ENCODE measurements at regions not wholly inside any gene's neighbourhood (a gene's known extent, or its start where the extent isn't known, plus 50 kb on each side); places are given as distances from the start of the nearest gene placed in this dataset.

DNA sequence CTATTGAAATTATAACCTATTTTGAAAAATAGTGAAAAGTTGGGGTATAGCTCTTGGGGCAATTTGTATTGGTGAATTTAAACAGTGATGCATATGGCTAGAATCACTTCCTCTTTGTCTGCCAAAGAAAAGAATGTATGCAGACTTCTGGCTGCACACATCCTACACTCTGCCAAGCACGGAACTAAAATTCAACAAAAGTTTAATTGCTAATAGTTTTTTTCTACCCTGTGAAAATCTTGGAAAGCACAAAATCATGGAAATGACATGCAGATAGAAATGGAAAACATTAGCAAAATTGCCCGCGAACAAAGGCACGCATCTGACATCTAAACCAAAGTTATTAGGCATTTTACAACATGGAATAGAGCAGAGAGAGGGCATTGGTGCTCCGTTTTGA is 106.4 kb upstream of the PDE10A start (continued):
- TF ChIP-seq, protein P1, sequence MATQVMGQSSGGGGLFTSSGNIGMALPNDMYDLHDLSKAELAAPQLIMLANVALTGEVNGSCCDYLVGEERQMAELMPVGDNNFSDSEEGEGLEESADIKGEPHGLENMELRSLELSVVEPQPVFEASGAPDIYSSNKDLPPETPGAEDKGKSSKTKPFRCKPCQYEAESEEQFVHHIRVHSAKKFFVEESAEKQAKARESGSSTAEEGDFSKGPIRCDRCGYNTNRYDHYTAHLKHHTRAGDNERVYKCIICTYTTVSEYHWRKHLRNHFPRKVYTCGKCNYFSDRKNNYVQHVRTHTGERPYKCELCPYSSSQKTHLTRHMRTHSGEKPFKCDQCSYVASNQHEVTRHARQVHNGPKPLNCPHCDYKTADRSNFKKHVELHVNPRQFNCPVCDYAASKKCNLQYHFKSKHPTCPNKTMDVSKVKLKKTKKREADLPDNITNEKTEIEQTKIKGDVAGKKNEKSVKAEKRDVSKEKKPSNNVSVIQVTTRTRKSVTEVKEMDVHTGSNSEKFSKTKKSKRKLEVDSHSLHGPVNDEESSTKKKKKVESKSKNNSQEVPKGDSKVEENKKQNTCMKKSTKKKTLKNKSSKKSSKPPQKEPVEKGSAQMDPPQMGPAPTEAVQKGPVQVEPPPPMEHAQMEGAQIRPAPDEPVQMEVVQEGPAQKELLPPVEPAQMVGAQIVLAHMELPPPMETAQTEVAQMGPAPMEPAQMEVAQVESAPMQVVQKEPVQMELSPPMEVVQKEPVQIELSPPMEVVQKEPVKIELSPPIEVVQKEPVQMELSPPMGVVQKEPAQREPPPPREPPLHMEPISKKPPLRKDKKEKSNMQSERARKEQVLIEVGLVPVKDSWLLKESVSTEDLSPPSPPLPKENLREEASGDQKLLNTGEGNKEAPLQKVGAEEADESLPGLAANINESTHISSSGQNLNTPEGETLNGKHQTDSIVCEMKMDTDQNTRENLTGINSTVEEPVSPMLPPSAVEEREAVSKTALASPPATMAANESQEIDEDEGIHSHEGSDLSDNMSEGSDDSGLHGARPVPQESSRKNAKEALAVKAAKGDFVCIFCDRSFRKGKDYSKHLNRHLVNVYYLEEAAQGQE (IDR thresholded peaks at IDR 0.05; ENCODE audit: unreplicated experiment) = no peak

DNA sequence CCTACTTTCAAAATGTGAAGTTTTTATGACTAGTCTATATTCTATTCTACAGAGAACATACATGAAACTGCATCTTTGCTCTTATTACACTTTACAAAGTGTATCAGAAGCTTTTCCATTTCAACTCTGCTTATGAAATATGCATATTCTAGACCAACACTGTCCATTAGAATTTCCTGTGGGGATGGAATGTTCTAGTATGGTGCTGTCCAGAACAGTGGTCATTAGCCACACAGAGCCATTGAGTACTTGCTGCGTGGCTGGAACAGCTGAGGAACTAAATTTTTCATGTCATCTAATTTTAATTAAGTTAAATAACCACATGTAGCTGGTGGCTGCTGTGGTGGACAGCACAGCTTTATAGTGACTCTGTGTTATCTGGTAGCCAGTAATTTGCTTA is 105.9 kb upstream of the PDE10A start:
- TF ChIP-seq, protein P2, sequence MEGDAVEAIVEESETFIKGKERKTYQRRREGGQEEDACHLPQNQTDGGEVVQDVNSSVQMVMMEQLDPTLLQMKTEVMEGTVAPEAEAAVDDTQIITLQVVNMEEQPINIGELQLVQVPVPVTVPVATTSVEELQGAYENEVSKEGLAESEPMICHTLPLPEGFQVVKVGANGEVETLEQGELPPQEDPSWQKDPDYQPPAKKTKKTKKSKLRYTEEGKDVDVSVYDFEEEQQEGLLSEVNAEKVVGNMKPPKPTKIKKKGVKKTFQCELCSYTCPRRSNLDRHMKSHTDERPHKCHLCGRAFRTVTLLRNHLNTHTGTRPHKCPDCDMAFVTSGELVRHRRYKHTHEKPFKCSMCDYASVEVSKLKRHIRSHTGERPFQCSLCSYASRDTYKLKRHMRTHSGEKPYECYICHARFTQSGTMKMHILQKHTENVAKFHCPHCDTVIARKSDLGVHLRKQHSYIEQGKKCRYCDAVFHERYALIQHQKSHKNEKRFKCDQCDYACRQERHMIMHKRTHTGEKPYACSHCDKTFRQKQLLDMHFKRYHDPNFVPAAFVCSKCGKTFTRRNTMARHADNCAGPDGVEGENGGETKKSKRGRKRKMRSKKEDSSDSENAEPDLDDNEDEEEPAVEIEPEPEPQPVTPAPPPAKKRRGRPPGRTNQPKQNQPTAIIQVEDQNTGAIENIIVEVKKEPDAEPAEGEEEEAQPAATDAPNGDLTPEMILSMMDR (conservative IDR thresholded peaks at IDR 0.05; ENCODE audit: low read depth in 2 of 2) = no peak
- TF ChIP-seq, protein P3, sequence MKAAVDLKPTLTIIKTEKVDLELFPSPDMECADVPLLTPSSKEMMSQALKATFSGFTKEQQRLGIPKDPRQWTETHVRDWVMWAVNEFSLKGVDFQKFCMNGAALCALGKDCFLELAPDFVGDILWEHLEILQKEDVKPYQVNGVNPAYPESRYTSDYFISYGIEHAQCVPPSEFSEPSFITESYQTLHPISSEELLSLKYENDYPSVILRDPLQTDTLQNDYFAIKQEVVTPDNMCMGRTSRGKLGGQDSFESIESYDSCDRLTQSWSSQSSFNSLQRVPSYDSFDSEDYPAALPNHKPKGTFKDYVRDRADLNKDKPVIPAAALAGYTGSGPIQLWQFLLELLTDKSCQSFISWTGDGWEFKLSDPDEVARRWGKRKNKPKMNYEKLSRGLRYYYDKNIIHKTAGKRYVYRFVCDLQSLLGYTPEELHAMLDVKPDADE (IDR thresholded peaks at IDR 0.05) = no peak
- TF ChIP-seq, protein P4, sequence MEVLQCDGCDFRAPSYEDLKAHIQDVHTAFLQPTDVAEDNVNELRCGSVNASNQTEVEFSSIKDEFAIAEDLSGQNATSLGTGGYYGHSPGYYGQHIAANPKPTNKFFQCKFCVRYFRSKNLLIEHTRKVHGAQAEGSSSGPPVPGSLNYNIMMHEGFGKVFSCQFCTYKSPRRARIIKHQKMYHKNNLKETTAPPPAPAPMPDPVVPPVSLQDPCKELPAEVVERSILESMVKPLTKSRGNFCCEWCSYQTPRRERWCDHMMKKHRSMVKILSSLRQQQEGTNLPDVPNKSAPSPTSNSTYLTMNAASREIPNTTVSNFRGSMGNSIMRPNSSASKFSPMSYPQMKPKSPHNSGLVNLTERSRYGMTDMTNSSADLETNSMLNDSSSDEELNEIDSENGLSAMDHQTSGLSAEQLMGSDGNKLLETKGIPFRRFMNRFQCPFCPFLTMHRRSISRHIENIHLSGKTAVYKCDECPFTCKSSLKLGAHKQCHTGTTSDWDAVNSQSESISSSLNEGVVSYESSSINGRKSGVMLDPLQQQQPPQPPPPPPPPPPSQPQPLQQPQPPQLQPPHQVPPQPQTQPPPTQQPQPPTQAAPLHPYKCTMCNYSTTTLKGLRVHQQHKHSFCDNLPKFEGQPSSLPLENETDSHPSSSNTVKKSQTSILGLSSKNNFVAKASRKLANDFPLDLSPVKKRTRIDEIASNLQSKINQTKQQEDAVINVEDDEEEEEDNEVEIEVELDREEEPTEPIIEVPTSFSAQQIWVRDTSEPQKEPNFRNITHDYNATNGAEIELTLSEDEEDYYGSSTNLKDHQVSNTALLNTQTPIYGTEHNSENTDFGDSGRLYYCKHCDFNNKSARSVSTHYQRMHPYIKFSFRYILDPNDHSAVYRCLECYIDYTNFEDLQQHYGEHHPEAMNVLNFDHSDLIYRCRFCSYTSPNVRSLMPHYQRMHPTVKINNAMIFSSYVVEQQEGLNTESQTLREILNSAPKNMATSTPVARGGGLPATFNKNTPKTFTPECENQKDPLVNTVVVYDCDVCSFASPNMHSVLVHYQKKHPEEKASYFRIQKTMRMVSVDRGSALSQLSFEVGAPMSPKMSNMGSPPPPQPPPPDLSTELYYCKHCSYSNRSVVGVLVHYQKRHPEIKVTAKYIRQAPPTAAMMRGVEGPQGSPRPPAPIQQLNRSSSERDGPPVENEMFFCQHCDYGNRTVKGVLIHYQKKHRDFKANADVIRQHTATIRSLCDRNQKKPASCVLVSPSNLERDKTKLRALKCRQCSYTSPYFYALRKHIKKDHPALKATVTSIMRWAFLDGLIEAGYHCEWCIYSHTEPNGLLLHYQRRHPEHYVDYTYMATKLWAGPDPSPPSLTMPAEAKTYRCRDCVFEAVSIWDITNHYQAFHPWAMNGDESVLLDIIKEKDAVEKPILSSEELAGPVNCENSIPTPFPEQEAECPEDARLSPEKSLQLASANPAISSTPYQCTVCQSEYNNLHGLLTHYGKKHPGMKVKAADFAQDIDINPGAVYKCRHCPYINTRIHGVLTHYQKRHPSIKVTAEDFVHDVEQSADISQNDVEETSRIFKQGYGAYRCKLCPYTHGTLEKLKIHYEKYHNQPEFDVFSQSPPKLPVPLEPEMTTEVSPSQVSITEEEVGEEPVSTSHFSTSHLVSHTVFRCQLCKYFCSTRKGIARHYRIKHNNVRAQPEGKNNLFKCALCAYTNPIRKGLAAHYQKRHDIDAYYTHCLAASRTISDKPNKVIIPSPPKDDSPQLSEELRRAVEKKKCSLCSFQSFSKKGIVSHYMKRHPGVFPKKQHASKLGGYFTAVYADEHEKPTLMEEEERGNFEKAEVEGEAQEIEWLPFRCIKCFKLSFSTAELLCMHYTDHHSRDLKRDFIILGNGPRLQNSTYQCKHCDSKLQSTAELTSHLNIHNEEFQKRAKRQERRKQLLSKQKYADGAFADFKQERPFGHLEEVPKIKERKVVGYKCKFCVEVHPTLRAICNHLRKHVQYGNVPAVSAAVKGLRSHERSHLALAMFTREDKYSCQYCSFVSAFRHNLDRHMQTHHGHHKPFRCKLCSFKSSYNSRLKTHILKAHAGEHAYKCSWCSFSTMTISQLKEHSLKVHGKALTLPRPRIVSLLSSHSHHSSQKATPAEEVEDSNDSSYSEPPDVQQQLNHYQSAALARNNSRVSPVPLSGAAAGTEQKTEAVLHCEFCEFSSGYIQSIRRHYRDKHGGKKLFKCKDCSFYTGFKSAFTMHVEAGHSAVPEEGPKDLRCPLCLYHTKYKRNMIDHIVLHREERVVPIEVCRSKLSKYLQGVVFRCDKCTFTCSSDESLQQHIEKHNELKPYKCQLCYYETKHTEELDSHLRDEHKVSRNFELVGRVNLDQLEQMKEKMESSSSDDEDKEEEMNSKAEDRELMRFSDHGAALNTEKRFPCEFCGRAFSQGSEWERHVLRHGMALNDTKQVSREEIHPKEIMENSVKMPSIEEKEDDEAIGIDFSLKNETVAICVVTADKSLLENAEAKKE (CRISPR knock-in tag; IDR thresholded peaks at IDR 0.05) = no peak
- TF ChIP-seq EZH2 (IDR thresholded peaks at IDR 0.05; ENCODE audit: low read depth, unreplicated experiment) = no peak
- no peak for TF ChIP-seq POLR2AphosphoS5 (IDR thresholded peaks at IDR 0.05; ENCODE audit: low read depth)
- Histone ChIP-seq H2AFZ (no peak overlapping the region), H3K4me3 (no peak overlapping the region), H3K4me2 (no peak overlapping the region), H3K27me3 (ENCODE audit: insufficient read depth) (peaks cover 7% of the 10 kb centered on the region; the same call in 1 of the 2 replicates), H3K27ac (ENCODE audit: low read depth) (no peak overlapping the region), H3K36me3 (ENCODE audit: insufficient read depth) (no peaks in the 10 kb centered on the region), H3K9me2 (ENCODE audit: insufficient read depth) (no peaks in the 10 kb centered on the region), H3K79me2 (replicated peaks; ENCODE audit: insufficient read depth) (no peaks in the 10 kb centered on the region), H3K4me1 (ENCODE audit: insufficient read depth) (no peaks in the 10 kb centered on the region), H3F3A (replicated peaks; ENCODE audit: low read depth) (no peaks in the 10 kb centered on the region), H4K20me1 (replicated peaks; ENCODE audit: insufficient read depth) (no peaks in the 10 kb centered on the region)
- Mint-ChIP-seq H3K4me3 (no peak overlapping the region), H3K9me3 (0 out of 3 replicates have a peak, but pooled peaks cover 4% of the 10 kb centered on the region), H3K27ac (no peak overlapping the region), H3K27me3 (ENCODE audit: insufficient read depth, low read depth, poor library complexity) (peaks cover 8% of the 10 kb centered on the region), H3K4me1 (peaks cover 10% of the 10 kb centered on the region; the same call in 2 of the 3 replicates), H3K36me3 (ENCODE audit: low read depth) (no peaks in the 10 kb centered on the region)
- ATAC-seq (no peak), DNase-seq (ENCODE audit: low spot score) (no peak)

Data from GM23338 (cell line).